Ovary (tissue), 7 donors: ENCODE measurements at regions not wholly inside any gene's neighbourhood (a gene's known extent, or its start where the extent isn't known, plus 50 kb on each side); places are given as distances from the start of the nearest gene placed in this dataset.

Source experiments
- DNase-seq, 5 donors: peaks; one replicate each; pipeline ENCODE4 v3.0.0-alpha.2; 2019 to 2020
- H3K27ac ChIP-seq, 2 donors: fragments of 200-600 bp; one replicate each; pipeline versions ENCODE4 v1.5.1 to v1.8.0; 2019 to 2022
- H3K27me3 ChIP-seq: fragments of 200-600 bp; one replicate; pipeline ENCODE4 v1.8.0; 2022
- H3K36me3 ChIP-seq: fragments of 200-600 bp; sonication (generic); one replicate; pipeline ENCODE4 v1.5.1; 2019
- H3K4me1 ChIP-seq: one replicate; pipeline ENCODE4 v1.8.1; 2013; ENCODE audit warnings: mild to moderate bottlenecking, moderate library complexity; ENCODE audit not compliant: insufficient read depth
- H3K4me3 ChIP-seq: fragments of 200-600 bp; sonication (generic); one replicate; pipeline ENCODE4 v1.5.1; 2017
- H3K9me3 ChIP-seq, 2 donors: fragments of 200-600 bp in 1 of 2; sonication (generic) in 1 of 2; one replicate each; pipeline versions ENCODE4 v1.5.1 to v1.8.1; 2013 to 2019; ENCODE audit warnings: mild to moderate bottlenecking in 1 of 2, moderate library complexity in 1 of 2
- CTCF ChIP-seq, 3 donors: fragments of 450-650 bp in 2 of 3; fragments of 200-600 bp in 1 of 3; IDR thresholded peaks; one replicate each; pipeline versions ENCODE4 v1.5.1 to v1.8.0; 2016 to 2022; ENCODE audit warnings: antibody characterized with exemption in 3 of 3, mild to moderate bottlenecking in 1 of 3
- EP300 ChIP-seq: sonication (generic); formaldehyde crosslinking; IDR thresholded peaks from one replicate; pipeline ENCODE4 v1.6.1; 2017; ENCODE audit warnings: antibody characterized with exemption
- POLR2A ChIP-seq: fragments of 450-650 bp; IDR thresholded peaks from one replicate; pipeline ENCODE4 v1.6.1; 2017; ENCODE audit warnings: antibody characterized with exemption, mild to moderate bottlenecking, moderate library complexity
- WGBS, 3 donors: extraction: QIAGEN DNeasy Blood & Tissue Kit in 1 of 3; methylation state at CpG; one replicate each; pipeline versions ENCODE4 v1.1.5 to v1.1.7; 2013 to 2017; 5-methylcytosine and 5-hydroxymethylcytosine counted together
- intact Hi-C, 4 donors: fragments of 100-400 bp; cut with DNase I; formaldehyde crosslinking; loops; one replicate each; pipeline versions ENCODE4 v1.11.0 to v1.15.1; 2022 to 2023
- donor health status: DM: no; HTN: no; CAD: no; lungs with moderate emphysema.
- donor health status: DM: no; HTN: no; CAD: no.
- donor health status: Bipolar disorder and iron deficiency.
- donor health status: DM: no; HTN: no; CAD: no.
- donor health status: DM: yes; HTN: yes; CAD: no.

- DNase-seq = no peak
- WGBS, 3 donors = 72 to 81% (median 78%) methylated on average over 3 of the region's 3 CpGs
- no peaks in the 10 kb centered on the region for H3K27me3 ChIP-seq
- TF ChIP-seq EP300 (no peak), CTCF (IDR thresholded peaks at IDR 0.05) (no peak), POLR2A (no peak)
- H3K27ac ChIP-seq = no peak overlapping the region
- H3K4me1 ChIP-seq = no peaks in the 10 kb centered on the region
- no peaks in the 10 kb centered on the region for H3K36me3 ChIP-seq
- no peaks in the 10 kb centered on the region for H3K9me3 ChIP-seq
- intact Hi-C loops = no loop called here
- no peak overlapping the region for H3K4me3 ChIP-seq
Observed at GRCh38 chr18:72232644-72233043, 311.5 kb downstream of the CBLN2 start.

GRCh38 chr18:72225958-72226357, 318.2 kb downstream of the CBLN2 start:
- TF ChIP-seq CTCF (IDR thresholded peaks at IDR 0.05) (no peak), POLR2A (no peak), EP300 (no peak)
- intact Hi-C loops = no loop called here
- no peak overlapping the region for H3K4me3 ChIP-seq
- no peaks in the 10 kb centered on the region for H3K36me3 ChIP-seq
- 32 to 40% (median 35%) methylated on average over 4 of the region's 4 CpGs for WGBS, 3 donors
- no peaks in the 10 kb centered on the region for H3K9me3 ChIP-seq
- H3K27ac ChIP-seq = no peak overlapping the region
- DNase-seq = no peak
- H3K27me3 ChIP-seq = no peaks in the 10 kb centered on the region
- H3K4me1 ChIP-seq = no peaks in the 10 kb centered on the region

- Histone ChIP-seq H3K4me3 (no peak overlapping the region), H3K27ac (no peak overlapping the region), H3K27me3 (no peaks in the 10 kb centered on the region), H3K36me3 (no peaks in the 10 kb centered on the region), H3K4me1 (no peaks in the 10 kb centered on the region), H3K9me3 (no peaks in the 10 kb centered on the region)
- DNase-seq = no peak
- intact Hi-C loops = no loop called here
- 38 to 53% (median 40%) methylated on average over 1 of the region's 1 CpG for WGBS, 3 donors
- no peak for TF ChIP-seq POLR2A
- no peak for TF ChIP-seq CTCF (IDR thresholded peaks at IDR 0.05)
- TF ChIP-seq EP300 = no peak
Observed at GRCh38 chr18:72223733-72224132, 320.4 kb downstream of the CBLN2 start.

- Histone ChIP-seq H3K4me3 (no peak overlapping the region), H3K36me3 (no peaks in the 10 kb centered on the region), H3K27me3 (no peaks in the 10 kb centered on the region), H3K4me1 (no peaks in the 10 kb centered on the region), H3K9me3 (no peaks in the 10 kb centered on the region), H3K27ac (no peak overlapping the region)
- 90 to 95% (median 92%) methylated on average over 56 to 60 of the region's 60 CpGs for WGBS, 3 donors
- intact Hi-C loops = no loop called here
- DNase-seq = no peak
- TF ChIP-seq CTCF (IDR thresholded peaks at IDR 0.05) (no peak), EP300 (no peak), POLR2A (no peak)
Observed at GRCh38 chr18:72208920-72209676, 335.0 kb downstream of the CBLN2 start.
